SK-N-SH treated with all-trans-retinoic acid at 6 μM for 48 hours (cell line): ENCODE measurements at regions not wholly inside any gene's neighbourhood (a gene's known extent, or its start where the extent isn't known, plus 50 kb on each side); places are given as distances from the start of the nearest gene placed in this dataset.

Experiments used
- ATAC-seq: fragments of 200-7000 bp; cut with Tn5 transposase; 3 replicates; pipeline ENCODE4 v1.9.1; 2020; ENCODE audit warnings: mild to moderate bottlenecking, moderate library complexity
- ARNTL ChIP-seq: fragments of 450-650 bp; formaldehyde crosslinking; IDR thresholded peaks from 2 replicates; pipeline ENCODE4 v1.5.0; 2020; ENCODE audit warnings: low read depth, mild to moderate bottlenecking, moderate library complexity, borderline replicate concordance
- CREB5 ChIP-seq: fragments of 250-450 bp; sonication (Bioruptor Pico); IDR thresholded peaks from 2 replicates; pipeline ENCODE4 v1.5.1; 2020; ENCODE audit warnings: low read depth, mild to moderate bottlenecking, moderate library complexity
- CSDC2 ChIP-seq: fragments of 250-450 bp; sonication (Bioruptor Pico); IDR thresholded peaks from 2 replicates; pipeline ENCODE4 v1.5.0; 2020; ENCODE audit warnings: mild to moderate bottlenecking, moderate library complexity
- CSRNP3 ChIP-seq: fragments of 250-450 bp; sonication (Bioruptor Pico); IDR thresholded peaks from 2 replicates; pipeline ENCODE4 v1.5.1; 2021; ENCODE audit warnings: mild to moderate bottlenecking, moderate library complexity
- GLIS3 ChIP-seq: fragments of 250-450 bp; sonication (Bioruptor Pico); IDR thresholded peaks from 2 replicates; pipeline ENCODE4 v1.5.0; 2020; ENCODE audit warnings: mild to moderate bottlenecking, moderate library complexity
- OSR1 ChIP-seq: fragments of 250-450 bp; sonication (Bioruptor Pico); IDR thresholded peaks from 2 replicates; pipeline ENCODE4 v1.8.0; 2022; ENCODE audit warnings: moderate library complexity, mild to moderate bottlenecking, inconsistent platforms
- PATZ1 ChIP-seq: fragments of 250-450 bp; sonication (Bioruptor Pico); IDR thresholded peaks from 2 replicates; pipeline ENCODE4 v1.8.0; 2020; ENCODE audit warnings: mild to moderate bottlenecking, moderate library complexity, borderline replicate concordance
- PPARA ChIP-seq: fragments of 250-450 bp; sonication (Bioruptor Pico); IDR thresholded peaks from 2 replicates; pipeline ENCODE4 v1.5.0; 2020; ENCODE audit warnings: mild to moderate bottlenecking, borderline replicate concordance
- RARB ChIP-seq: fragments of 250-450 bp; sonication (Bioruptor Pico); IDR thresholded peaks from 2 replicates; pipeline ENCODE4 v1.8.0; 2021; ENCODE audit warnings: mild to moderate bottlenecking, moderate library complexity
- SNAI2 ChIP-seq: fragments of 250-450 bp; sonication (Bioruptor Pico); IDR thresholded peaks from 2 replicates; pipeline ENCODE4 v1.5.0; 2020; ENCODE audit warnings: mild to moderate bottlenecking, moderate library complexity
- TCF4 ChIP-seq: fragments of 250-450 bp; sonication (Bioruptor Pico); IDR thresholded peaks from 2 replicates; pipeline ENCODE4 v1.8.0; 2021; ENCODE audit warnings: mild to moderate bottlenecking, moderate library complexity, borderline replicate concordance
- TOX ChIP-seq: fragments of 250-450 bp; sonication (Bioruptor Pico); IDR thresholded peaks from 2 replicates; pipeline ENCODE4 v1.8.0; 2021; ENCODE audit warnings: mild to moderate bottlenecking, moderate library complexity, borderline replicate concordance
- TSHZ2 ChIP-seq: fragments of 250-450 bp; sonication (Bioruptor Pico); IDR thresholded peaks from 2 replicates; pipeline ENCODE4 v1.5.0; 2020; ENCODE audit warnings: mild to moderate bottlenecking, moderate library complexity
- ZC3H10 ChIP-seq: fragments of 250-450 bp; sonication (Bioruptor Pico); IDR thresholded peaks from 2 replicates; pipeline ENCODE4 v1.5.1; 2021; ENCODE audit warnings: mild to moderate bottlenecking, moderate library complexity
- ZFP3 ChIP-seq: fragments of 250-450 bp; sonication (Bioruptor Pico); IDR thresholded peaks from 2 replicates; pipeline ENCODE4 v1.5.0; 2020; ENCODE audit warnings: mild to moderate bottlenecking, moderate library complexity
- ZFP30 ChIP-seq: fragments of 450-650 bp; formaldehyde crosslinking; IDR thresholded peaks from 2 replicates; pipeline ENCODE4 v1.5.0; 2022; ENCODE audit warnings: mild to moderate bottlenecking, moderate library complexity
- ZNF565 ChIP-seq: fragments of 450-650 bp; formaldehyde crosslinking; conservative IDR thresholded peaks from 2 replicates; pipeline ENCODE4 v1.5.0; 2020; ENCODE audit warnings: low read depth, mild to moderate bottlenecking, moderate library complexity
- ZNF70 ChIP-seq: fragments of 450-650 bp; formaldehyde crosslinking; IDR thresholded peaks from 2 replicates; pipeline ENCODE4 v1.5.0; 2020; ENCODE audit warnings: mild to moderate bottlenecking, moderate library complexity
- ZNF8 ChIP-seq: fragments of 450-650 bp; formaldehyde crosslinking; IDR thresholded peaks from 2 replicates; pipeline ENCODE4 v1.5.0; 2020; ENCODE audit warnings: mild to moderate bottlenecking, moderate library complexity

- no peak for ATAC-seq
- TF ChIP-seq TCF4 (CRISPR knock-in tag) = no peak
- TF ChIP-seq ZFP3 = no peak
- TF ChIP-seq PATZ1 (CRISPR knock-in tag) = no peak
- TF ChIP-seq PPARA (CRISPR knock-in tag) = no peak
- TF ChIP-seq ZNF70 = no peak
- no peak for TF ChIP-seq ZNF565 (CRISPR knock-in tag)
- no peak for TF ChIP-seq ZNF8
- TF ChIP-seq ARNTL (CRISPR knock-in tag) = no peak
- no peak for TF ChIP-seq GLIS3
- no peak for TF ChIP-seq ZC3H10
- no peak for TF ChIP-seq CSDC2 (CRISPR knock-in tag)
- no peak for TF ChIP-seq TSHZ2 (CRISPR knock-in tag)
- TF ChIP-seq CREB5 = no peak
- TF ChIP-seq RARB (CRISPR knock-in tag) = no peak
- no peak for TF ChIP-seq TOX (CRISPR knock-in tag)
Measured at GRCh38 chr10:78150756-78151155, 117.1 kb downstream of the RPS24 start.

GRCh38 chr10:78155722-78156121 lies 122.1 kb downstream of the RPS24 start:
- ATAC-seq = no peak
- TF ChIP-seq RARB (CRISPR knock-in tag) = no peak
- TF ChIP-seq ZC3H10 = no peak
- no peak for TF ChIP-seq ZNF70
- TF ChIP-seq ZNF8 = no peak
- no peak for TF ChIP-seq ZFP30 (CRISPR knock-in tag)
- no peak for TF ChIP-seq CSDC2 (CRISPR knock-in tag)
- TF ChIP-seq PATZ1 (CRISPR knock-in tag) = no peak
- no peak for TF ChIP-seq CSRNP3 (CRISPR knock-in tag)
- TF ChIP-seq SNAI2 (CRISPR knock-in tag) = no peak
- TF ChIP-seq ARNTL (CRISPR knock-in tag) = no peak
- no peak for TF ChIP-seq TCF4 (CRISPR knock-in tag)
- TF ChIP-seq TSHZ2 (CRISPR knock-in tag) = no peak
- TF ChIP-seq ZNF565 (CRISPR knock-in tag) = no peak
- no peak for TF ChIP-seq PPARA (CRISPR knock-in tag)
- TF ChIP-seq TOX (CRISPR knock-in tag) = no peak
- no peak for TF ChIP-seq ZFP3
- TF ChIP-seq OSR1 (CRISPR knock-in tag) = no peak
